GM12878 (cell line): ENCODE measurements at regions not wholly inside any gene's neighbourhood (a gene's known extent, or its start where the extent isn't known, plus 50 kb on each side); places are given as distances from the start of the nearest gene placed in this dataset.

ENCODE experiments used
- EZH2 ChIP-seq: IDR thresholded peaks from 2 replicates; pipeline ENCODE4 v1.6.1; 2012; ENCODE audit warnings: low read depth, mild to moderate bottlenecking, control low read depth, inconsistent platforms, low read length, borderline replicate concordance; ENCODE audit not compliant: control insufficient read depth
- RFX5 ChIP-seq: IDR thresholded peaks from 2 replicates; pipeline ENCODE4 v1.6.1; 2011; ENCODE audit warnings: low read depth, low read length, improper control_type of control experiment
- SP1 ChIP-seq: IDR thresholded peaks from one replicate; pipeline ENCODE4 v1.6.1; 2011; ENCODE audit warnings: low read depth, low read length

- TF ChIP-seq RFX5, result no peak
- no peak for TF ChIP-seq EZH2
- no peak for TF ChIP-seq SP1
These were observed 289.5 kb upstream of the RGS6 start for GRCh38 chr14:71642715-71643114.
